ENCODE measurements at regions not wholly inside any gene's neighbourhood (a gene's known extent, or its start where the extent isn't known, plus 50 kb on each side); places are given as distances from the start of the nearest gene placed in this dataset.

DNA sequence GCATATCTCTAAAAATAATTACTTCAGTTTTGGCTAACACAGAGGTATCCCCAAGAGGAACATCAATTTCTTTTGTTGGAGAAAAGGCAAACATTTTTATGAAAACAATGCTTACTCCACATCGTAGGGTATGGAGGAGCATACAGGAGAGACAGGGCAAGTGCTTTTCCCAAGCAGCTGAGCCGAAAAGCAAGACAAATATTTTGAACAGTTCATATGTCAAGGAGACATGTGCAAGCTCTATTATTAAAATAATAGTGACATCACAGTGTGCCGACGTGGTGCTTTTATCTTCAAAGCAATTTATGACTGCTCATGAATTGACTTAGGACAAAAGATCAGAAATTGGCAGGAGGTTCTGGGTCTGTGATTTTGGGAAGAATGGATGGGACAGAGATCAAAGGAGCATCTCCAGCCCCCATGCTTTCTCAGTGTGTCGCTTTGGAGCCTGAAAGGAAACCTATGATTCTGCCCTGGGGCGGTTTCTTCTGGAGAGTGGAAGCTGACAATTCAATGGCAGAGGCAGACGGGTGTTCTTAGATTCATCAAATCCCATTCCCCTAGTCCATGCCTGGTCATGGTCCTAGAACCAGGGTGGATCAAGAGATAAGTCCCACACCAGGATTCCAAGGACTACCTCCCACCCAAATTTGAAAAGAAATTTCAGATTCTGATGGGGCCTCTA lies 97.1 kb downstream of the JCAD start:
- no peak for DNase-seq

DNA sequence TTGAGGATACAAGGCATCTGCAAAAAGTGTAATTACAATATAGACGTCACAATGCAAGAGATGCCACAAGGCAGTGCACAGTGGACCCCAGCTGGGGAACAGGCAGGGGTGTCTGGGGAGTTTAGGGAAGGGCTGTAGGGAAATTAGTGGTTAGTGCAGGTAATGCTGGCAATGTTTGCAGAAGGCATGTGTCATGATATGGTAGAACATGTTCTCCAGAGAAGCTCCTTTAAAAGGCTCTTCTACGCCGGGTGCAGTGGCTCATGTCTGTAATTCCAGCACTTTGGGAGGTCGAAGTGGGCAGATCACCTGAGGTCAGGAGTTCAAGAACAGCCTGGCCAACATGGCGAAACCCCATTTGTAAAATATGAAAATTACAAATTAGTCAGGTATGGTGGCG lies 98.0 kb downstream of the JCAD start:
- no peak for DNase-seq

DNA sequence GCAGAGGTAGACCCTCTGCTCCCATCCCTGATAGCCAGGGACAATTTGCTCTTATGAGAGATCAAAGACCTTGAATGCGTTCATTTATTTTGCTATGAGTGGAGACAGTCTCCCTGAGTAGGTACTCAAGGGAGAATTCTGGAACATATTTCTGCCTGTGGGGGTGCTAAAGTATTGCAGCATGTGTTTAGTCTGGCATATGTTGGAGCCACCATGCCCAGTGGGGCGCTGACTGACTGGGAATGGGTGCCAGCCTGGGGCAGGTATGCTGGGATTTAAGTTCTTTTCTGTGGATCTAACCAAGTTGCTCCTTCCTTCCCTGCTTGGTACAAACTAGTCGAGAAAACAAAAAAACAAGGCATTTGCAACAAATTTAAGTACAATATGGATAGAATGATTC lies 99.1 kb downstream of the JCAD start:
- no peak for DNase-seq

DNA sequence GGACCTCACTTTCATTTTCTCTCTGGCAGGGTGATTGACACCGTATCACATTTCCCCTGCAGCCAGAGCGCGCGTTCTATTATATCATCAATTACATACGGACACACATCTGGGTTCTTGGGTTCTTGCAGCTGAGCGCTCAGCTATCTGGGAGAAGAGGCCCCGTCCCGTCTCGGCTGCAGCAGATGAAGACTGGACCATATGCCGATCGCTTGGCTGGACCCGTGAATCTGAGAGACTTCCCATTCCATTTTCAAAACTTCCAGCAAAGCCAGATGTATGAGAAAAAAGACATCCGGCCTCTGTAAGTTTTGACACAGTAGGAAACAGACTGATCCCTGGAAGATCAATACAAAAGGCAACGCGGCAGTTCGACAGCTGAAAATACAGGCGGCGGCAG lies 99.8 kb downstream of the JCAD start:
- DNase-seq = no peak

DNA sequence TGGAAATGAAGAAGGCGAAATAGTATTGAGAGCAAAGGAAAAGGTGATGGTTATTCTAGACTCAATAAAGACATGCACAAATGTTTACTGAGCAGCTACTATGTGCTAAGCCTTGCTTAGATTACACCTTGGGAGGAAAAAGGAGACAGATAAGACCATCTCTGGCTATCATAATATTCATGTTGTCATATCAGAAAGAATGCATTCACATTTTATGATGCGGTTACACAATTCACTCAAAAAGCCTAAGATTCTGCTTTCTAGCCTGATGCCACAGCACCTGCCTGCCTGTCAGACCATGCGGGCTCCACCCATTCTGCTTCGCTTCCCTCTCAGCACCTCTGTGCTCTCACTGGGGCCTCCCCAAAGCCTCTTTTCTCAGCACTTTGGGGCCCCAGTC lies 100.9 kb downstream of the JCAD start:
- no peak for DNase-seq

DNA sequence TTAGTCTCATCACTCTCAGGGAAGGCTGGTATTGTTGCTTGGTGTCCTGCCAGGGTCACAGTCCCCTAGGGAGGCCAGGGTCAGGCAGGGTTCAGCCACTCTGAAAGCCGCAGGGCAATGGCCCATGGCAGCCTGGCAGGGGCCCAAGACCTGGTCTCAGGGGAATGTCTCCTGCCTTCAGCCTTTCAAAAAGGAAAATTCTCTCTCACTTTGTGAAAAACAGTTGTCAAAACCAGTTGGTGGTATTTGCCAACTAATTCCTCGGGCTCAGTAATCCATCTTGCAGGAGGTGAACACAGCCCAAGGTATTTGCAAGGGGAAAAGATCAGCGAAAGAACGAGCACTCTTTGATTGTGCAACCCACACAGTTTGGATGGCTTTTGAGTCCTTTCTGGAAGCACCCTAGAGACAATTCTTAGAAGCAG lies 101.5 kb downstream of the JCAD start:
- DNase-seq = no peak

DNA sequence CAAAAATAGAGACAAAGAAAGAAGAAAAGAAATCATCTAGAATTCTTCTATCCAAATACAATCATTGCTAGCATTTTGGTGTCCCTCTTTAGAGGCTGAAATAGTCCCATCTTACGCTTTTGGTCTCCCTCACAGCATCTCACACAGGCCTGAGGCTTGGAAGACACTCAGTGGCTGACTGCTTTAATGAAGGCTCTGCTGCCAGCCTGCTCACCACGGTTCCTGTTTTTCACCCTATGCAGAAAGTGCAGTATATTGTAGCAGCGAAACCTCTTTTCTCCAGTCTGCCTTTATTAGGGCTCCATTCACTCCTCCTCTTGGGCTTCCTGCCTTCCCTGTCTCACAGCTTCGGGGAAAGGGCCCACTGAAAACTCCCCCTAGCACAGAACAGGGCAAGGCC lies 102.2 kb downstream of the JCAD start:
- no peak for DNase-seq

DNA sequence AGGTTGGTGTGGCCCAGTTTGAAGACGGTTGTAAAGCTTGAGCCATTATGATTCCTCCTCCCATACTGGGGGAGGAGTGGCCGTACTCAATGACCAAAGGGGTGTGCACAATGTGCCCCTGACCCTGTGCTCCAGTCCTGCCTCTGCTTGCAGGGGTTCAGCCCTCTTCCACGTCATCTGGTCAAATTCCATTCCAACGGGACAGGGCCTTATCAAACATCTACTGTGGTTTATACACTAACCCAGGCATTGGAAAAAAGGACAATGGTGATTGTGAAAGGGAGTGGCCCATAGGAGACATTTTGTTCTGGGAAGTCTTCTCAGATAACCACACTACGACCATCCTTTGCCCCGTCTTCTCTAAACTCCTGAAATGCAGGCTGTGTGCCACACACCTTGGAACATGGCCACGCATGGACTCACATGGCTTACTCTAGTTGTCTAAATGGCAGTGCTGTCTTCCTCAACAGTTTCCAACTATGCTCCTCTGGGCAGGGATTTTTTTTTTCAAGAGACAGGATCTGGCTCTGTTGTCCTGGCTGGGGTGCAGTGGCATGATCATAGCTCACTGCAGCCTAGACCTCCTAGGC lies 103.0 kb downstream of the JCAD start:
- DNase-seq = no peak

DNA sequence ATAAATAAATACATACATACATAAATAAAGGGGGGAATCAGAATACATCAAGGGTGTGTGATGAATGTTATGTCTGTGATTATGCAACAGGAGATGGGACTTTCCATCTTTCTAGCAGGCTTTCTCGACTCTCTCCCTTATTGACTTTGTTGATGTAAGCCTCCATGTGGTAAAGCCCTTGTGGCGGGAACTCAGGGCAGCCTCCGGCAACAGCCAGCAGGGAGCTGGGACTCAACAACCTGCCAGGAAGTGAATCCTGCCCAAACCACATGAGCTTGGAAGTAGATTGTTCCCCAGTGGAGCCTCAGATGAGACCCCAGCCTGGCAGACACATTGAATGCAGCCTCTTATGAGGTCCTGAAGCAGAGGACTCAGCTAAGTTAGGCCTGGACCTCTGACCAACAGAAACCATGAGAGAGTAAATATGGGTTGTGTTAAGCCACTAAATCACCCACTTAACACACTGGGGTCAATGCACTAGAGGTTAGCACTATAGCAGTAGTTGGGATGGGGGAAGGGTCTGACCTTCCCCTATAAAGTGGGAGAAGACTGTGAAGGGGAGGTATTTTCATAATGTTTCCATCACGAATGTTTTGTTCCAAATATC lies 104.0 kb downstream of the JCAD start:
- no peak for DNase-seq

DNA sequence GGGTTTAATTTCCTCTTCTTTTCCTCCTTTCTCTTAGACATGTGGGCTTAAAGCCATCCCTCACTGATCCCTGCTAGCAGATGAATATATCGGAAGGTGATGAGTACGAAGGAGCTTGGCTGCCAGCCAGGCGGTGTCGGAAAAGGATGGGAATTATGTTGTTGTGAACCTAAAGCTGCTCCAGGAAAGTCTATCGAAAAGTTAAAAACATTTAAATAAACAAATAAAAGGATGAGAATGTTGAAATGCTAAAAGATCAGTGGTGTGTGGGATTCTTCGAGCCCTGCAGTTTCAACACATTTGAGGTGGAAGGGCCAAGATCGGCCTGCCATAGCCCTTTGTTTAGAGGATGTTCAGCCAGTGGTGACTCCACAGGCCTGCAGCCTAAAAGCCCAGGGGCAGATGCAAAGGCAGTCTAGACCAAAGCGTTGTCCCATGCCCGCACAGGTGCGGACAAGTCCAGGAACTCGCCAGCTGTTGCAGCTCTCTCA lies 107.9 kb downstream of the JCAD start:
- DNase-seq = no peak

DNA sequence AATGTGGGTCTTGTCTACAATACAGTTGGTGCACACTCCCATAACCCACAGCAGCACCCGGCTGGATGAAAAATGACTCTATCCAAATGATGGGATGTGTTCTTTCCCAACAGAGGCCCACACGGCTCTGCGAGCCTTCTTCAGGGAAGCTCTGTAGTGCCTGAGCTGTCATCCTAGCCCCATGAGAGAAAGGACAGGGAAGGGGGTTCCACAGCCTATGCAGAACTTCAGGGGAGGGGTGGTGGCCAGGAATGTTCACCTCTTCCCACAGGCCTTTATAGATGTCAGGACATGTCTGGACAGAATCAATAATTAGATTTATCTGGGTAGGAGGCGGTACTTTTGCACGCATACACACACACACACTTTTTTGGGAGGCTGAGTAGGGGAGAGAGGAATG lies 109.0 kb downstream of the JCAD start:
- DNase-seq = no peak

DNA sequence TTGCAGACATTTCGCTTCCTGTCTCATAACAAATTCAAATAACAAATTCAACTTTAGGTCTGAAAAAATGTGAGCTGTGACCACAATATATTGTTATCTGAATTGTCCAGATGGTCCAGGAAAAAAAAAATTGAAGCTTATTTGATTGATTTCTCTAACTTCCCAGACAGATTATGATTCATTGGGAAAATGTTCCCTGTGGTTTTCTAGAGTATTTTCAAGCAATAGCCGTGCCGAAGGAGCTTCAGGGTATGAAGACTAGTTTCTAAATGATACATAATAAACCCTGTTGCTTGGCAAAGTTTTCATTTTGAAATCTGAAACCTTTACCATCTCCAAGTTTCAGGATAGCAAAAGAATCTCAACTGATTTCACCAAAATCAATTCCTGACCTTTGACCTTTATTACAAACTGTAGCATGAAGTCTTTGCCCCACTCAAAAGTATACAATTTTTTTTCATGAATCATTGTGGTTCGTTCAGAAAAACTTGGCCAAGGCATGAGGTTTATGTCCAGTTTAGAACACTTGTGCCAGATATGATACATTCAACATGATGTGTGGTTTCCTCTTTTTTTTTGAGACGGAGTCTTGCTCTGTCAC lies 109.9 kb downstream of the JCAD start:
- DNase-seq = no peak

DNA sequence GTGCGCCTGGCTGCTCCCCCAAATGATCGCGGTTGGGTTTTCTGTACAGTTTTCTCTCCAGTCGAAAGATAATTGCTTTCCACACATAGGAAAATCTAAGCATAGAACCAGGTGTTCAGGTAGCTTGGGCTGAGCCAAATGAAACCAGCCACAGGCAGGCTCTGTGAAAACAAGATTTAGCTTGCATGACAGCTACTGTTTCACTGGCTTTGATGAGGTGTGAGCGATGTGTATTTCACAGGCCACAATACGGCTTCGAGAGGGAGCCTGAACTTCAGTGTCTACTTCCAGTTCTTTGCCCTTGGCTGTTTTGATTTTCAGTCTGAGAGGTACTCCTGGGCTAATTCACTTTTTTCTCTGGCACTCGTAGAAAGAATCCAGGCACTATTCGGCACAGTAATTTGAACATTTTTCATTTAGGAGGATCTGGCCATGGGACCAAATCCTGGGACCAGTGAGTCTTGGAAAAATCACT lies 110.5 kb downstream of the JCAD start:
- DNase-seq = no peak

DNA sequence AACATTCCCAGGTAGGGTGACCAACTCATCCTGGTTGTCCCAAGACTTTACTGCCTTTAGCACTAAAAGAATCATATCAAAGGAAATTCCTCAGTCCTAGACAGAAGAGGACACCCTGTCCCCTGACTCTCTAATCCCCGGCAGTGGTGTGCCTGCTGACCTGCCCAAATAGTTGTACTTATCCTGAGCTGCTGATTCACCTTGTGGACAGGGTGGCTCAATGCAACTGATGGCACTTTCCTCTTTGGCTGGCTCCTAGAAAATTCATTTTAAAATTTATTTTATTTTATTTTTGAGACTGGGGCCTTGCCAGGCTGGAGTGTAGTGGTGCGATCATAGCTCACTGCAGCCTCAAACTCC lies 111.7 kb downstream of the JCAD start:
- no peak for DNase-seq

DNA sequence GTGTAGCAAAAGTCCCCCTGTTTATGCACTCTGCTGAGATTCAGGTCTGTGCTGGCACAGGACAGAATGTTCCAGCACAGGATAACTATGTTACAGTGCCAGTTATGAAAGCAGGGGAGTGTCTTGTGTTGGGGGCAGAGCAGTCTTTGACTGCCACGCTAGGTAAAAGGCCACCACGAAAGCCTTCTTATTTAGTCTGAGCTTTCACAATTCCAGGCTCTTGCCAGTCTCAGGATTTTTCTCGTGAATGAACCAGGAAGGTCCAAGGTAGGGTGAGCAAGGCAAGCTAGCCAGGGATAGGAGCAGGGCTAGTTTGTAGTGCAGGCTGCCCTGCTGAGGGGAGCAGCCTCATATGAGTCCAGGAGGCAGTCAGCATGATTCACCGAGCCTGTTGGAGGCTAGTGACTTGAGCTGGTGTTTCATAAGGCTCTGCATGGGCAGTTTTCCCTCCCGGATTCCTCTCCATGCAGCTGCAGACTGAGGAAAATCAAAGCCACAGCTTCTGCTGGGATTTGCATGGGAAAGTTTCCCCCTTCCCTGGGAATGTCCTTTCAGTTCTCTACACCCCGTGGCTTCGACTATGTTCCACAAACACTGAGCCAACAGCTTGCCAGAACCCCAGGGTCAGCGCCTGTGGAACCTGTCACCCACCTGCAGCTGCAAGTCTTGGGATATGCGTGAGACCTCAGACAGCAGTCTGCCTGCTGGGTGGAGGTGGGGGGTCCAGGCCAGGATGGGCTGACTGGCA lies 112.3 kb downstream of the JCAD start:
- DNase-seq = no peak

DNA sequence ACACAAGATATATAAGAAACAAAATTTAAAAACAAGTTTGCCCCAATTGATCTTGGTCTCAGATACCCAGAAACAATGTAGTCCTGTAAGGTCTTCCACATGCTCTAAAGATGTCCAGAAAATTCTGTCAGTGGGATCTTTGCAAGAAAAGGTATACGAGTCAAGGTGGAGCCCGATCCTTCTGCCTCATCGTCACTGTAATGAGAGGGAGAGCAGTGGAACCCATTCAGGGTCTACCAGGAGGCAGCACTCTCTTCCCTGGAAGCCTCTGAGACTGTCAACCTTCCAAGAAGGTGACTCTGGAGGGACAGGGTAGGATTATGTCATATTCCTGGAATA lies 112.8 kb downstream of the JCAD start:
- no peak for DNase-seq

DNA sequence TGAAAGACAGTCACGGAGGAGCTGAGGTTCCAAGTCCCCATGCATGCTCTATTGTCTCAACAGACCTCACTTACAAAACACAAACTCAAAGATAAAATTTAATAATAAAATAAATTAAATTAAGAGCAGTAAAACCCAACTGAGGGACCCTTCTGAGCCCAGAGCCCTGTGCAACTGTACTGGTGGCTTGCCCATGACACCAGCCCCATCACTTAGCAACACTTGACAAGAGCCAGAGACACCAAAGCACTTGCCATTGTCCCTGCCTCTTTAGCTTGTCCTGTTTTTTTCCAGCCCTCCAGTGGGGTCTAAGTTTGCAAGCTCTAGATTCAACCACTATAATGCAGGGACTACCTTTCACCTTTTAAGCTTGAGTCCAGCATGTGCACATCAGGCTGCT lies 117.9 kb downstream of the JCAD start:
- no peak for DNase-seq

DNA sequence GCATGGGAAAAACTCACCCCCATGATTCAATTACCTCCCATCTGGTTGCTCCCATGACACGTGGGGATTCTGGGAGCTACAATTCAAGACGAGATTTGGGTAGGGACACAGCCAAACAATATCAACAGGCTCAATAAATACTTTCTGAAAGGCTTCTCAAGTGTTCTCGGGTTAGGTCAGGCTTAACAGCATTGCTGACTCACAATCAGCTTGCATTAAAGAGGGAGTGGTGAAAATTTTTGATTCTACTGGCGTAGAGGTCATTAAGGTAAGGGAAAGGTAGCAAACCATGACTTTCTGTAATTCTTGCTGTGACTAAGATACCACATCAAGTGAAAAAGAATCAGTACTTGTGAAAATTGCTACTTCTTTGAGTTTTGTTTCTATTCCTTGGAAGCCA lies 126.4 kb downstream of the JCAD start:
- no peak for DNase-seq

DNA sequence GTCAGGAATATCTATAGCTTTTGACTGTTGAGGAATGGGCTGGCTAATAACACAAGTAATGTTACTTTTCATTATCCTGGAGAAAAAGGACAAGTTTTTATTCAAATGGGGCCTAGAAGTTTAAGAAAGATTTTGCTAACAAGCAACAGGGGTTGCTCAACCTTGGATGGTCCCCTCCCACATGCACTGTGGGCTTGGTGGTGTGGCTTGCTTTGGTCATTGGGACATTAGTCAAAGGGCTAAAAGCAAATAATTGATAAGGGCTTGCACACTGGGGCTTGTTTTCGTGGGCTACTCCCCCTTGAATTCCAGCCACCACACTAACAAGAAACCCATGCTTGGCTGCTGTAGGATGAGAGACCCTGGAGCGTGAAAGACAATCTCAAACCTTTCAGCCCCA lies 127.6 kb downstream of the JCAD start:
- DNase-seq = no peak

DNA sequence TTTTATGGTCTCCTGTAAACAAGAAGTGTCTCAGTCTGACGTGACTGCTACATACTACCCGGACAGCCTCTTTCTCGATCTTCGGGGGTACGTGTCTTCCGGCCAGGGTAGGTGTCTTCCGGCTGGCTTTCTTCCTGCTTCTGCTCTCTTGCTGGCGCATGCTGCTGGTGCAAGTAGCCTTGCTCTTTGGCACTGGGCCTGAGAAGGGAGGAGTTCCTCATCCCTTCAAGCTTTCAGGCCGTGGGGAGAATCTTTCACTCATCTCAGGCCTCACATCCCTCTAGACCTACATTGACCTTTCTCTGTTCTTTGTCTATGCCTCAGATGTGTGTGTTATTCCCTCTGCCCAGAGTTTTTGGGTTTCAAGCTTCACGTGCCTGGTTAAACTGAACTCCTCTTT lies 130.4 kb downstream of the JCAD start:
- no peak for DNase-seq

DNA sequence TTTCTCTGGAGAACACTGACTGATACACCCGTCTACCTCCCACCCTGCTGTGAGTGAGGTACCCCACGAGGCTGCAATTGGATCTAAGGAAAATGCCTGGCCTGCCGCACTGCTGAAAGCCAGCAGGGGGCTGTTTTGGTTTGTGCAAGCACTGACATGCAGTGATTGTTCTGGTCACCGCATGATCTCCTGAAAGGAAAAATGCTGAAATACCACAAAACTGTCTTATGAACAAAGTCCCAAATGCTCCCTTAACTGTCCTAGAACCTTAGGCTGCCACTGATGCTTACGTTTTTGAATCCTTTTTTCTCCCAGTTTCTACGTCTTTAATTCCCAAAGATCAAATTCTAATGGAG lies 132.7 kb downstream of the JCAD start:
- no peak for DNase-seq

DNA sequence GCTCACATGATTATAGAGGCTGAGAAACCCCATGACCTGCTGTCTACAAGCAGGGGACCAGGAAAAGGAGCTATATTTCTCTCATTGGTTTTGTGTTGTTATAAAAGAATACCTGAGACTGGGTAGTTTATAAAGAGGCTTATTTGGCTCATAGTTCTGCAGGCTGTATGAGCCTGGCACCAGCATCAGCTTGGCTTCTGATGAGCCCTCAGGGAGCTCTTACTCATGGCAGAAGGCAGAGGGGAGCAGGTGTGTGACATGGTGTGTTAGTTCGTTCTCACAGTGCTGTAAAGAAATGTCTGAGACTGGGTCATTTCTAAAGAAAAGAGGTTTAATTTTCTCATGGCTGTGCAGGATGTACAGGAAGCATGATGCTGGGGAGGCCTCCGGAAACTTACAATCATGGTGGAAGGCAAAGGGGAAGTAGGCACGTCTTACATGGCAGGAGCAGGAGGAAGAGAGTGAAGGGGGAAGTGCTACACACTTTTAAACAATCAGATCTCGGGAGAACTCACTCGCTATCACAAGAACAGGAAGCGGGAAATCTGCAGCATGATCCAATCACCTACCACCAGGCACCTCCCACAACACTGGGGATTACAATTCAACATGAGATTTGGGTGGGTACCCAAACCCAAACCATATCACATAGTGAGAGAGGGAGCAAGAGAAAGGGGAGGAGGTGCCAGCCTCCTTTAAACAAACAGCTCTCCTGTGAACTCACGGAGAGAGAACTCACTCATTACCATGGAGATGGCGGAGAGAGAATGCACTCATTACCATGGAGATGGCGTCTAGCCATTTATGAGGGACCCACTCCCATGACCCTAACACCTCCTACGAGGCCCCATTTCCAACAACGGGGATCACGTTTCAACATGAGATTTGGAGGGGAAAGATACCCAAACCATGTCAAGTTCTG lies 133.4 kb downstream of the JCAD start:
- DNase-seq = no peak

DNA sequence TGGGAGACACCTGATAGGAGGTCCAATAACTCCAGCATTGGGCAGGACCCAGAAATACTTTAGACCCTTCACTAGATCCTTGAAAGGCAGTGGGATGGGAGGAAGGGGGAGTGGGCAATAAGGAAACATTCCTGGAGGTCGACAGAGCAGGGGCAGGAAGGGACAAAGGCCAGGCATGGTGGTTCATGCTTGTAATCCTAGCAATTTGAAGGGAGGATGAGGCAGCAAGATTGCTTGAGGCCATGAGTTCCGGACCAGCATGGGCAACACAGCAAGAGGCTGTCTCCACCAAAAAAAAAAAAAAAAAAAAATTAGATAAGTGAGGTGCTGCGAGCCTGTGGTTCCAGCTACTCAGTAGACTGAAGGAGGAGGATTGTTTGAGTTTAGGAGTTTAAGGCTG lies 134.9 kb downstream of the JCAD start:
- no peak for DNase-seq

Measured in stimulated activated CD4-positive, alpha-beta T cell treated with anti-CD3 and anti-CD28 coated beads, Interleukin-4, amount 100 ng/mL, for 4 hours (primary cell).